ENCODE measurements at regions not wholly inside any gene's neighbourhood (a gene's known extent, or its start where the extent isn't known, plus 50 kb on each side); places are given as distances from the start of the nearest gene placed in this dataset.

GRCh38 chr12:113673458-113674238 lies 202.0 kb upstream of the LHX5 start:
- TF ChIP-seq, protein P1, sequence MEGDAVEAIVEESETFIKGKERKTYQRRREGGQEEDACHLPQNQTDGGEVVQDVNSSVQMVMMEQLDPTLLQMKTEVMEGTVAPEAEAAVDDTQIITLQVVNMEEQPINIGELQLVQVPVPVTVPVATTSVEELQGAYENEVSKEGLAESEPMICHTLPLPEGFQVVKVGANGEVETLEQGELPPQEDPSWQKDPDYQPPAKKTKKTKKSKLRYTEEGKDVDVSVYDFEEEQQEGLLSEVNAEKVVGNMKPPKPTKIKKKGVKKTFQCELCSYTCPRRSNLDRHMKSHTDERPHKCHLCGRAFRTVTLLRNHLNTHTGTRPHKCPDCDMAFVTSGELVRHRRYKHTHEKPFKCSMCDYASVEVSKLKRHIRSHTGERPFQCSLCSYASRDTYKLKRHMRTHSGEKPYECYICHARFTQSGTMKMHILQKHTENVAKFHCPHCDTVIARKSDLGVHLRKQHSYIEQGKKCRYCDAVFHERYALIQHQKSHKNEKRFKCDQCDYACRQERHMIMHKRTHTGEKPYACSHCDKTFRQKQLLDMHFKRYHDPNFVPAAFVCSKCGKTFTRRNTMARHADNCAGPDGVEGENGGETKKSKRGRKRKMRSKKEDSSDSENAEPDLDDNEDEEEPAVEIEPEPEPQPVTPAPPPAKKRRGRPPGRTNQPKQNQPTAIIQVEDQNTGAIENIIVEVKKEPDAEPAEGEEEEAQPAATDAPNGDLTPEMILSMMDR (IDR thresholded peaks at IDR 0.05), result no peak
- no peak for TF ChIP-seq POLR2A (IDR thresholded peaks at IDR 0.05)
